Activated T-helper 9 cell treated with anti-CD3 and anti-CD28 coated beads, Interleukin-2, amount 50 U/mL, for 16 hours (primary cell): ENCODE measurements at regions not wholly inside any gene's neighbourhood (a gene's known extent, or its start where the extent isn't known, plus 50 kb on each side); places are given as distances from the start of the nearest gene placed in this dataset.

Experiments
- DNase-seq: peaks from one replicate; pipeline ENCODE4 v3.0.0-alpha.2; 2020; ENCODE audit warnings: low read depth

- DNase-seq: no peak
Measured at GRCh38 chr5:20420991-20421595, 433.1 kb upstream of the CDH18 start.
